Progenitor cell of endocrine pancreas (in vitro differentiated cells): ENCODE measurements at regions not wholly inside any gene's neighbourhood (a gene's known extent, or its start where the extent isn't known, plus 50 kb on each side); places are given as distances from the start of the nearest gene placed in this dataset.

Source experiments
- DNase-seq: peaks from one replicate; pipeline ENCODE4 v3.0.0; 2021; ENCODE audit warnings: low spot score; ENCODE audit not compliant: unreplicated experiment
- H3K27ac Mint-ChIP-seq: 2 replicates; pipeline ENCODE4 v1.8.0; 2021; ENCODE audit warnings: mild to moderate bottlenecking, moderate library complexity, mixed read lengths
- H3K27me3 Mint-ChIP-seq: 2 replicates; pipeline ENCODE4 v1.8.0; 2021; ENCODE audit warnings: mixed read lengths
- H3K36me3 Mint-ChIP-seq: 2 replicates; pipeline ENCODE4 v1.8.0; 2022; ENCODE audit warnings: mixed read lengths; ENCODE audit not compliant: insufficient read depth
- H3K4me1 Mint-ChIP-seq: 2 replicates; pipeline ENCODE4 v1.8.0; 2021; ENCODE audit warnings: low read depth, mixed read lengths
- H3K4me3 Mint-ChIP-seq: 2 replicates; pipeline ENCODE4 v1.8.0; 2021; ENCODE audit warnings: low read depth, mild to moderate bottlenecking, moderate library complexity, mixed read lengths
- H3K9me3 Mint-ChIP-seq: 2 replicates; pipeline ENCODE4 v1.8.0; 2021; ENCODE audit warnings: low read depth, mixed read lengths
- CTCF ChIP-seq: fragments of 200-600 bp; sonication (generic); IDR thresholded peaks from one replicate; pipeline ENCODE4 v1.5.0; 2021; ENCODE audit warnings: antibody characterized with exemption, mild to moderate bottlenecking; ENCODE audit not compliant: unreplicated experiment

GRCh38 chr17:59464246-59464645 is 101.2 kb upstream of the DHX40 start:
- TF ChIP-seq CTCF, result no peak
- Mint-ChIP-seq H3K36me3 (no peaks in the 10 kb centered on the region), H3K4me1 (peaks cover 5% of the 10 kb centered on the region), H3K27ac (no peak overlapping the region), H3K4me3 (no peak overlapping the region), H3K27me3 (peaks cover 3% of the 10 kb centered on the region), H3K9me3 (no peaks in the 10 kb centered on the region)
- DNase-seq, result no peak

- no peak for TF ChIP-seq CTCF
These were observed 99.5 kb upstream of the DHX40 start for GRCh38 chr17:59465949-59466307.

GRCh38 chr17:59466946-59467801 is 98.2 kb upstream of the DHX40 start:
- peaks cover 7% of the 10 kb centered on the region for H3K4me1 Mint-ChIP-seq
- no peaks in the 10 kb centered on the region for H3K9me3 Mint-ChIP-seq
- no peaks in the 10 kb centered on the region for H3K27me3 Mint-ChIP-seq
- peak overlapping the region; percentile 37 for H3K27ac Mint-ChIP-seq
- no peaks in the 10 kb centered on the region for H3K36me3 Mint-ChIP-seq
- no peak for DNase-seq
- no peak for TF ChIP-seq CTCF
- H3K4me3 Mint-ChIP-seq, result no peak overlapping the region

More at GRCh38 chr17:59465949-59466307, 99.5 kb upstream of the DHX40 start:
- Mint-ChIP-seq H3K36me3 (no peaks in the 10 kb centered on the region), H3K9me3 (no peaks in the 10 kb centered on the region), H3K27ac (no peak overlapping the region), H3K4me1 (peaks cover 7% of the 10 kb centered on the region), H3K27me3 (no peaks in the 10 kb centered on the region), H3K4me3 (no peak overlapping the region)
- DNase-seq, result no peak

GRCh38 chr17:59469786-59470485 is 95.5 kb upstream of the DHX40 start:
- Mint-ChIP-seq H3K36me3 (no peaks in the 10 kb centered on the region), H3K27me3 (no peaks in the 10 kb centered on the region), H3K4me3 (no peak overlapping the region), H3K27ac (no peak overlapping the region), H3K9me3 (no peaks in the 10 kb centered on the region), H3K4me1 (peaks cover 10% of the 10 kb centered on the region)
- no peak for TF ChIP-seq CTCF
- DNase-seq, result no peak

GRCh38 chr17:59470624-59471297 is 94.6 kb upstream of the DHX40 start:
- no peak for DNase-seq
- Mint-ChIP-seq H3K27me3 (no peaks in the 10 kb centered on the region), H3K27ac (no peak overlapping the region), H3K36me3 (no peaks in the 10 kb centered on the region), H3K4me3 (no peak overlapping the region), H3K9me3 (no peaks in the 10 kb centered on the region), H3K4me1 (peaks cover 10% of the 10 kb centered on the region)
- no peak for TF ChIP-seq CTCF
